ENCODE measurements at regions not wholly inside any gene's neighbourhood (a gene's known extent, or its start where the extent isn't known, plus 50 kb on each side); places are given as distances from the start of the nearest gene placed in this dataset.
A peak's percentile ranks its signal among the peaks of the same experiment; 100 is the strongest.

DNA sequence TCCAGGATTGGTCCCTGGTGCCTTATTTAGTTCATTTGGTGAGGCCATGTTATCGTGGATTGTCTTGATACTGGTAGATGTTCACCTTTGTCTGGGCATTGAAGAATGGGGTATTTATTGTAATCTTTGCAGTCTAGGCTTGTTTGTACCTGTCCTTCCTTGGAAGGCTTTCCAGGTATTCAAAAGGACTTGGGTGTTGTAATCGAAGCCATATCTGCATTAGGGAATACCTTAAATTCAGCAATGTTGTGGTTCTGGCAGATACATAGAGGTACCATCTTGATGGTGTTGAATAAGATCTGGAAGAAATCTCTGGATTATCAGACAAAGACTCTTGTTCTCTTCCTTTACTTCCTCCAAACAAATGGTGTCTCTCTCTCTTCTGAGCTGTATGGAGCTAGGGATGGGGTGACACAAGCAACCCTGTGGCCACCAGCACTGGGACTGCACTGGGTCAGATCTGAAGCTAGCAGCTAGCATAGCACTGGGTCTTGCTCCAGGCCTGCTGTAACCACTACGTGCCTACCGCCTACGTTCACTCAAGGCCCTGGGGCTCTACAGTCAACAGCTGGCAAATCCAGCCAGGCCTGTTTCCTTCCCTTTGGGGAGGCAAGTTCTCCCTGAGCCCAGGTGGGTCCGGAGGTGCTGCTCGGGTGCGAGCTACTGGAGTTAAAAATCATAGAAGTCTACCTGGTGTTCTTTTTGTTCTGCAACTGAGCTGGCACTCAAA is 261.1 kb upstream of the CITED2 start:
- ATAC-seq (no peak), DNase-seq (ENCODE audit: missing footprints) (no peak)
- intact Hi-C loops (cut with DNase I) = no loop called here

- intact Hi-C loops (cut with DNase I) = no loop called here
- ATAC-seq = no peak
- no peak for DNase-seq (ENCODE audit: missing footprints)
Observed at GRCh38 chr6:139632840-139633239, 258.4 kb upstream of the CITED2 start.

GRCh38 chr6:139628270-139628669 is 253.8 kb upstream of the CITED2 start:
- no peak for ATAC-seq
- intact Hi-C loops (cut with DNase I) = no loop called here
- DNase-seq (ENCODE audit: missing footprints) = no peak

GRCh38 chr6:139627091-139627490 is 252.6 kb upstream of the CITED2 start:
- no peak for ATAC-seq
- no peak for DNase-seq (ENCODE audit: missing footprints)
- intact Hi-C loops (cut with DNase I) = no loop called here

DNA sequence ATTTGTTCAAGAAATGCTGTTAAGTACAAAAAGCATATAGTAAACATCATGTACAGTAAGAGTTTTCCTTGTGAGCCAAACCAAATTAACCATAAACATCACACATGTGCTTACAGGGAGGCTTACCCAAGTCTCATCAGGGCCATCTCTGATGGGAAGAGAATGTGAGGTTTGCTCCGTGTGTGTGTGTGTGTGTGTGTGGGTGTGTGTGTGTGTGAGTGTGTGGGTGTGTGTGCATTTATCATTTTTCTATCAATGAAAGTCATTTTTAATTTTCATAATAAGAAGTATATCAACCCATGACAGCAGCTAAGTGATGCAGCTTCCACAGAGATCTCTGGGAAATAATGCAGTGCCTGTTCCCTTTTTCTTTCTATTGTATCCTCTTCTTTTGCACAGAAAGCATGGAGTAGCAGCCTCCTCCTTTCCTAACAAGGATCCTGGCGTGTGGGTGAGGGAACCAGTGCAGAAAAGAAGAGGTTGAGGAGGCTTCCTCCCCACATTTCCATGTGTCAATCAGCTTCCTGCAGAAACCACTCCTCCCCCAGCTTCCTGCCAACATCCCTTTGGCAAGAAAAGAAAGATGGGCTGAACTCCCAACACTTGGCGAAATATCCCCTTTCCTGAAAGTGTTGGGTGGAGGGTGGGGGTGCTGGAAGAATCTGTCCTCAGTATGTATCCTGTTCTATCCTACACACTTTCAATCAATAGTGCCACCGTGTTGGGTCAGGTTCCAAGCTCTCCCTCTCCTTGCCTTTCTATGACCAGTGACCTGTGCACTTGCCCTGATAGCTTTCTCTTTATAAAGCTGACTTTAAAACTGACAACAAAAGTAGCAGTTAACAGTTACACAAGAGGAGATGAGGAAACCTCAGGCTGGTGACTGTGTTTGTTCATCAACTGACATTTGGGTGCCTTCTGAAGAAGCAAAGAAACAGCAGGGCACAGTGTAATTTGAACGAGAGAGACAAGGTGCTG is 251.8 kb upstream of the CITED2 start:
- no peak for ATAC-seq
- DNase-seq (ENCODE audit: missing footprints) = no peak
- intact Hi-C loops (cut with DNase I) = no loop called here

DNA sequence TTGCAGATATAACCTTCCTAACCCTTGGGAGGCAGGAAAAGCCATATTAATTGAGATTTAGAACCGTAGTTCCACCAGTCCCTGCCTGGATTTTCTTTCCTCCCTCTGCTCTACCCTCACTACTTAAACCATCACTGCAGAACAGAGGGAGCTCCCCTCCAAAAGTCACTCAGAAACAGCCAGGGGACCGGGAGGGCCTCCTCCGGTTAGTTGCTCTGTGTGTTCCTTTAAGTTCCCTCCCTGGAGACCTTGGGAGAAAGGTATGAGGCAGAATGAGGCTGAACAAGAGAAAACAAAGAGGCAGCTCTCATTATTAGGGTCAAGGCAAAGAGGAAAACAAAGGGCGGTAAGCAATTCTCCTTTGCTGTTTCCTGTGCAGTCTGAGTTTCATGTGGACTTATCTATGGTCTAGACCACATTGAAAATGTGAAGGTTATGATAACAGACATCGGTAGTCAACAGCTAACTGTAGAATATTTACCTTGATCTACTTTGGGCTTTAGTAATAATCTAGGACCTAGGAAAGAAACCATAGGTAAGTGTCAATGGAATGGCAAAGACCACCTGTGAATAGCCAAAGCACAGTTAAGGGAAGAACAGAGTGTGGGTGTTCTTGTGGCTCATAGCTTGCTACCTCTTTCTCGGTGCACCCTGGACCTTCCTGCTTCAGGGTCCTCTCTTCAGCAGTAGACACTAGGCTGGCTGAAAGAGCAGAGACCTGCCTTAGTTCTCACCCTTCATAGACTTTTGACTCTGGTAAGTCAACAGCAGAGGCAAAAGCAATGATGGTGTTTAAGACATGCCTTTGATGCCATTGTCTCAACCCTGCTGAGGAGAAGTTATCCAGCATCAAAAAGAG is 250.9 kb upstream of the CITED2 start:
- intact Hi-C loops (cut with DNase I) = no loop called here
- ATAC-seq = no peak
- no peak for DNase-seq (ENCODE audit: missing footprints)

GRCh38 chr6:139623372-139623771 is 248.9 kb upstream of the CITED2 start:
- ATAC-seq (no peak), DNase-seq (ENCODE audit: missing footprints) (no peak)
- intact Hi-C loops (cut with DNase I) = no loop called here

DNA sequence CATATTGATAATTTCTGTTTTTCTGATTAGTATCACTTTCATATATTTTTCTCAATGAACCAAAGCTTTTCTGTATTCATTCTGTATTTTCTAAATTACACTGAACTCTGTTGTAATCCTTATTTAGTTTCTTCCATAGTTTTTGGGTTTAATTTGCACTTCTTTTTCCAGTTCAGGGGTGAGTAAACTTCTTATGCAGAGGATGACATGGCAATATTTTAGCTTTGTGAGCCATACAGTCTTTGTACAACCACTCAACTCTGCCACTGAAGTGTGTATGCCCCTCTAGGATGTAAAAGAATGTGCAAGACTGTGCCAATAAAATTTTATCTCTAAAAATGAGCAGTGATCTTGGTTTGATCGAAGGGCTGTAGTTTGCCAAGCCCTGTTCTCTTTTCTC is 239.0 kb upstream of the CITED2 start:
- intact Hi-C loops (cut with DNase I) = no loop called here
- no peak for DNase-seq (ENCODE audit: missing footprints)
- no peak for ATAC-seq

DNA sequence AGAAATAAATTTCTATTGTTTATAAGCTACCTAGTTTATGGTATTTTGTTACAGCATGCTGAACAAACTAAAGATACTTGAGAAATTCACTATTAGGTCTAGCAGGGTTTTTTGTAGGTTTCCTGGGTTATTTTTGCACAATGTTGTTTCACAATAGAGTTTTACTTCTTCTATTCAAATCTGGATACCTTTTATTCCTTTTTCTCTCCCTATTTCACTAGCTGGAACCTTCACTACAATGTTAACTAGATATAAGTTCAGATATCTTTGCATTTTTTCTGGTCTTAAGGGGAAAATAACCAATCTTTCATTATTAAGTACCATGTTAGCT is 237.7 kb upstream of the CITED2 start:
- DNase-seq (ENCODE audit: missing footprints) = no peak

DNA sequence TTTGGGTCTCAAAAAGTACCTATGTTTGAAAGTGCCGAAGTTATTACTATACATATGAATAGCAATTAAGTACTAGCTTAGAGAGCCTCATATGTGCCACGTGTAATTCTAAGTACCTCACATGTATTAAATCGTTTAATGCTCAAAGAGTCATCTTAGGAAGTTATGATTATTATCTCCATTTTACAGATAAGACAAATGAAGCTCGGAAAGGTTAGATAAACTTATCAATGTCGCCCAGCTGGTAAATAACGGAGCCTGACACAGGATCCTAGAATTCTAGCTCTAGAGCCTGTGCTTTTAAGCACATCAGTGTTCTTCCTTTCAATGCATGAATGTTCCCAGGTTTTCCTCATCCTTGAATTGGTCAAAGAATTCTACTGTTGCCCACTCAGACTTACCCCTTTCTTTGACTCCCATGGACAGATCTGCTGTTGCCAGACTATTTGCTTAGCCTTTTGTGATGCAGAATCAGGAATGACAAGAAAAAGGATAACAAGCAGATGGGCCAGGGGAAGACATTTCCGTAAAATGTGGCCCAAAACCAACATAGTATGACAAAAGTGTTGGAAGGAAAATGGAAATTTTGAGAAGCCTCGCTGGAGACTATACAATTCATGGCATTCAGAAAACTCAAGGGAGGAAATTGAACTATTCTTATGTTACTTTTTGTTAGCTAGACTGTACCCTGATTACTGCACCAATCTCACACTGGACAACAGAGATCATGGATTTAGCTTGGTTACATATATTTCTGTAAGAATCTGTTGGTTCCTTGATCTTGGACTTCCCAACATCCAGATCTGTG is 237.1 kb upstream of the CITED2 start:
- intact Hi-C loops (cut with DNase I) = no loop called here
- no peak for ATAC-seq
- no peak for DNase-seq (ENCODE audit: missing footprints)

More for the DNA sequence above, 237.7 kb upstream of the CITED2 start:
- ATAC-seq = no peak
- intact Hi-C loops (cut with DNase I) = no loop called here

GRCh38 chr6:139608466-139609261 is 234.2 kb upstream of the CITED2 start:
- intact Hi-C loops (cut with DNase I) = no loop called here
- DNase-seq (ENCODE audit: missing footprints) = no peak
- no peak for ATAC-seq

- intact Hi-C loops (cut with DNase I) = no loop called here
- ATAC-seq (peak; percentile 39), DNase-seq (ENCODE audit: missing footprints) (no peak)
Observed at GRCh38 chr6:139605350-139605749, 230.9 kb upstream of the CITED2 start.

DNA sequence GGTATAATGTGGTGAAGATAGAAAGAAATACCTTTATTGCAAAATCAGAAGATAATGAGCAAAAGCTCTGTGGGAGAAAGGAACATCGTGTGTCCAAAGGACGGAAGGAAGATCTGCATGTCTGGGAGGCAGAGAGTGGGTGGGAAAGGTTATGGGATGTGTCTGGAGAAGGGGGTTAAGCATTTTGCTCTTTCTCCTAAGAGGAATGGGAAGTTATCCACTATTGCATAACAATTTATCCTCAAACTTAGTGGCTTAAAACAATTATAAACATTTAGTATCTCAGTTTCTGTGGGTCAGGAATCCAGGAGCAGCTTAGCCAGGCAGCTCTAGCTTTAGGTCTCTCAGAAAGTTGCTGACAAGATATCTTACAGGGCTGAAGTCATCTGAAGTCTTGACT is 229.1 kb upstream of the CITED2 start:
- DNase-seq (ENCODE audit: missing footprints) (no peak), ATAC-seq (no peak)
- intact Hi-C loops (cut with DNase I) = no loop called here

- intact Hi-C loops (cut with DNase I) = no loop called here
- DNase-seq (ENCODE audit: missing footprints) (no peak), ATAC-seq (no peak)
Observed at GRCh38 chr6:139602577-139602976, 228.1 kb upstream of the CITED2 start.

DNA sequence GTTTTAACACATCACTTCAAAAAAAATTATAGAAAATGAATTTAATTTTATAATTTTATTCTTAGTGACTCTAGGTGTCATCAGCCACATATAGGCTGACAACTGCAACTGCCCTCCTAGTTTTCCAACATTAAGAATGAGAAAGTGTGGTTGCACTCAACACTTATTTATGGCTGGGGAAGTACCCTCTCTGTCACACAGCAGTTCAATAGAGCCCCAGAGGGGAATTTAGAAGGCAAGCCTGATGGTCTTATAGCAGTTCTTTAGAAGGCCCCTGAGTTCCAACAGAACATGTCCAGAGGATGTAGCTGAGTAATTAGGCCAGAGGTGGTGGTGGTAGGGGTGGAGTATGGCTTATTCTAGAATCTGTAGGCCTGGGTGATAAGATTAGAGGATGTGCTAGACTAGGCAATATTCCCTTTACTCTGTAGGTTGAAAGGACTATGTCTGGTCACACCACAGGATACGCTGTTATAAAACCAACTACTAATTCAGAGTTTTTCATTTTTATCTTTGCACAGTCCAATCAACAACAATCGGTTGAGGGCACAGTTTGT is 226.5 kb upstream of the CITED2 start:
- DNase-seq (ENCODE audit: missing footprints) = no peak
- intact Hi-C loops (cut with DNase I) = no loop called here
- ATAC-seq = no peak

- DNase-seq (ENCODE audit: missing footprints) (no peak), ATAC-seq (no peak)
- intact Hi-C loops (cut with DNase I) = no loop called here
Observed at GRCh38 chr6:139600343-139600742, 225.9 kb upstream of the CITED2 start.
